Esophagus muscularis mucosa (tissue), 3 donors: ENCODE measurements at regions not wholly inside any gene's neighbourhood (a gene's known extent, or its start where the extent isn't known, plus 50 kb on each side); places are given as distances from the start of the nearest gene placed in this dataset.

ENCODE experiments used
- POLR2A ChIP-seq: fragments of 450-650 bp; IDR thresholded peaks from one replicate; pipeline ENCODE4 v1.6.1; 2017; ENCODE audit warnings: antibody characterized with exemption, moderate library complexity, mild to moderate bottlenecking, low read depth
- TF ChIP-seq, protein P1 (sequence below), 3 experiments: fragments of 200-600 bp in 2 of 3; fragments of 450-650 bp in 1 of 3; sonication (generic) in 2 of 3; IDR thresholded peaks; one replicate each; pipeline ENCODE4 v1.5.1; 2017 to 2019; ENCODE audit warnings: antibody characterized with exemption in 3 of 3, mild to moderate bottlenecking in 2 of 3, moderate library complexity in 1 of 3

DNA sequence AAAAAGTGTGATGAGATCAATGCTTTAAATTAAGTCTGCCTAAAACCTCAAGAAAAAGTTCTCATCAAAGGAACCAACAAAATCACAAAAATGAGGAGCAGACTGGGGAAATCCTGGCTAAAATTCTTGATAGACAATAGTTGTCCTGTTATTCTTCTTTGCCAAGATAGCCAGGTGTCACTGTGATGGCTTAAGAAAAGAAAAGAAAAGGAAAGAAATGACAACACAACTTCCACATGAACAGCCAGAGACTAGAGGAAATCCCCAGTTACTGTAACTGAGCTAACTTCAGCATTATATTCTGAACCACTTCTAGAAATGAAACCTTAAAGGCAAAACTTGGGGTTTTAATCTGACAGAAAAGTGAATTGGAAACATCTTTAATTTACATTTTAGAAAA lies 129.6 kb downstream of the CD24 start:
- no peak for TF ChIP-seq POLR2A
- TF ChIP-seq, protein P1, sequence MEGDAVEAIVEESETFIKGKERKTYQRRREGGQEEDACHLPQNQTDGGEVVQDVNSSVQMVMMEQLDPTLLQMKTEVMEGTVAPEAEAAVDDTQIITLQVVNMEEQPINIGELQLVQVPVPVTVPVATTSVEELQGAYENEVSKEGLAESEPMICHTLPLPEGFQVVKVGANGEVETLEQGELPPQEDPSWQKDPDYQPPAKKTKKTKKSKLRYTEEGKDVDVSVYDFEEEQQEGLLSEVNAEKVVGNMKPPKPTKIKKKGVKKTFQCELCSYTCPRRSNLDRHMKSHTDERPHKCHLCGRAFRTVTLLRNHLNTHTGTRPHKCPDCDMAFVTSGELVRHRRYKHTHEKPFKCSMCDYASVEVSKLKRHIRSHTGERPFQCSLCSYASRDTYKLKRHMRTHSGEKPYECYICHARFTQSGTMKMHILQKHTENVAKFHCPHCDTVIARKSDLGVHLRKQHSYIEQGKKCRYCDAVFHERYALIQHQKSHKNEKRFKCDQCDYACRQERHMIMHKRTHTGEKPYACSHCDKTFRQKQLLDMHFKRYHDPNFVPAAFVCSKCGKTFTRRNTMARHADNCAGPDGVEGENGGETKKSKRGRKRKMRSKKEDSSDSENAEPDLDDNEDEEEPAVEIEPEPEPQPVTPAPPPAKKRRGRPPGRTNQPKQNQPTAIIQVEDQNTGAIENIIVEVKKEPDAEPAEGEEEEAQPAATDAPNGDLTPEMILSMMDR (IDR thresholded peaks at IDR 0.05), result no peak
